GM23338 (cell line): ENCODE measurements at regions not wholly inside any gene's neighbourhood (a gene's known extent, or its start where the extent isn't known, plus 50 kb on each side); places are given as distances from the start of the nearest gene placed in this dataset.

Experiments used
- ATAC-seq: fragments of 200-7000 bp; cut with Tn5 transposase; 3 replicates; pipeline ENCODE4 v1.9.1; 2020
- DNase-seq: peaks from one replicate; pipeline ENCODE4 v3.0.0-alpha.2; 2015; ENCODE audit warnings: low spot score
- H2AFZ ChIP-seq: fragments of 200-600 bp; sonication (generic); 2 replicates; pipeline ENCODE4 v1.8.0; 2016; ENCODE audit warnings: antibody characterized with exemption, mild to moderate bottlenecking, moderate library complexity
- H3F3A ChIP-seq: fragments of 200-600 bp; sonication (generic); replicated peaks from 2 replicates; pipeline ENCODE4 v1.8.0; 2017; ENCODE audit warnings: antibody characterized with exemption, mixed run types, low read depth
- H3K27ac ChIP-seq: fragments of 200-600 bp; sonication (generic); 2 replicates; pipeline ENCODE4 v1.6.1; 2016; ENCODE audit warnings: low read depth
- H3K27me3 ChIP-seq: fragments of 200-600 bp; sonication (generic); 2 replicates; pipeline ENCODE4 v1.8.0; 2016; ENCODE audit warnings: mild to moderate bottlenecking, mixed run types, moderate library complexity; ENCODE audit not compliant: insufficient read depth
- H3K36me3 ChIP-seq: fragments of 200-600 bp; sonication (generic); 2 replicates; pipeline ENCODE4 v1.8.0; 2016; ENCODE audit warnings: mild to moderate bottlenecking; ENCODE audit not compliant: insufficient read depth
- H3K4me1 ChIP-seq: fragments of 200-600 bp; sonication (generic); 2 replicates; pipeline ENCODE4 v1.8.0; 2016; ENCODE audit warnings: mild to moderate bottlenecking, moderate library complexity; ENCODE audit not compliant: insufficient read depth
- H3K4me2 ChIP-seq: fragments of 200-600 bp; sonication (generic); 2 replicates; pipeline ENCODE4 v1.7.1; 2017; ENCODE audit warnings: mixed run types
- H3K4me3 ChIP-seq: fragments of 200-600 bp; sonication (generic); 2 replicates; pipeline ENCODE4 v1.6.1; 2016; ENCODE audit warnings: mixed run types
- H3K79me2 ChIP-seq: fragments of 200-600 bp; sonication (generic); replicated peaks from 2 replicates; pipeline ENCODE4 v1.8.0; 2017; ENCODE audit warnings: mild to moderate bottlenecking; ENCODE audit not compliant: insufficient read depth
- H3K9me2 ChIP-seq: fragments of 200-600 bp; sonication (generic); 2 replicates; pipeline ENCODE4 v1.8.0; 2017; ENCODE audit not compliant: insufficient read depth
- H4K20me1 ChIP-seq: fragments of 200-600 bp; sonication (generic); replicated peaks from 2 replicates; pipeline ENCODE4 v1.8.0; 2017; ENCODE audit warnings: mild to moderate bottlenecking; ENCODE audit not compliant: insufficient read depth
- H3K27ac Mint-ChIP-seq: 2 replicates; pipeline ENCODE4 v1.8.0; 2020; ENCODE audit warnings: inconsistent platforms, mild to moderate bottlenecking, moderate library complexity, mixed read lengths
- H3K27me3 Mint-ChIP-seq: 3 replicates; pipeline ENCODE4 v1.8.0; 2022; ENCODE audit warnings: low read depth, mild to moderate bottlenecking, moderate library complexity, mixed read lengths, inconsistent platforms; ENCODE audit not compliant: insufficient read depth, poor library complexity
- H3K36me3 Mint-ChIP-seq: 3 replicates; pipeline ENCODE4 v1.8.0; 2021; ENCODE audit warnings: low read depth, mild to moderate bottlenecking, inconsistent platforms, moderate library complexity, mixed read lengths
- H3K4me1 Mint-ChIP-seq: 3 replicates; pipeline ENCODE4 v1.8.0; 2020; ENCODE audit warnings: mild to moderate bottlenecking, inconsistent platforms, mixed read lengths
- H3K4me3 Mint-ChIP-seq: 3 replicates; pipeline ENCODE4 v1.8.0; 2021; ENCODE audit warnings: moderate library complexity, mild to moderate bottlenecking, inconsistent platforms, mixed read lengths
- H3K9me3 Mint-ChIP-seq: 3 replicates; pipeline ENCODE4 v1.8.0; 2020; ENCODE audit warnings: moderate library complexity, mild to moderate bottlenecking, inconsistent platforms, mixed read lengths
- CREB1 ChIP-seq: fragments of 250-450 bp; sonication (Bioruptor Pico); IDR thresholded peaks from 2 replicates; pipeline ENCODE4 v1.5.0; 2020; ENCODE audit warnings: low read depth, mild to moderate bottlenecking, moderate library complexity
- EZH2 ChIP-seq: fragments of 200-600 bp; sonication (generic); IDR thresholded peaks from one replicate; pipeline ENCODE4 v1.8.0; 2017; ENCODE audit warnings: antibody characterized with exemption, mild to moderate bottlenecking, low read depth; ENCODE audit not compliant: unreplicated experiment
- EZH2phosphoT487 ChIP-seq: fragments of 200-600 bp; sonication (generic); IDR thresholded peaks from one replicate; pipeline ENCODE4 v1.8.1; 2018; ENCODE audit warnings: antibody characterized with exemption; ENCODE audit not compliant: unreplicated experiment
- JUNB ChIP-seq: IDR thresholded peaks from one replicate; pipeline ENCODE4 v1.6.1; 2016; ENCODE audit warnings: antibody characterized with exemption; ENCODE audit not compliant: unreplicated experiment
- NANOG ChIP-seq: IDR thresholded peaks from 2 replicates; pipeline ENCODE4 v1.6.1; 2016; ENCODE audit warnings: antibody characterized with exemption, borderline replicate concordance
- POLR2AphosphoS5 ChIP-seq: IDR thresholded peaks from 2 replicates; pipeline ENCODE4 v1.6.1; 2016; ENCODE audit warnings: antibody characterized with exemption, low read depth
- STAT1 ChIP-seq: IDR thresholded peaks from one replicate; pipeline ENCODE4 v1.6.1; 2016; ENCODE audit warnings: antibody characterized with exemption; ENCODE audit not compliant: unreplicated experiment
- ZNF114 ChIP-seq: fragments of 250-450 bp; sonication (Bioruptor Pico); IDR thresholded peaks from 2 replicates; pipeline ENCODE4 v1.5.0; 2020; ENCODE audit warnings: mild to moderate bottlenecking, moderate library complexity
- ZNF331 ChIP-seq: fragments of 250-450 bp; sonication (Bioruptor Pico); IDR thresholded peaks from 2 replicates; pipeline ENCODE4 v1.5.0; 2020; ENCODE audit warnings: low read depth, mild to moderate bottlenecking, moderate library complexity
- TF ChIP-seq, protein P1 (sequence below): IDR thresholded peaks from one replicate; pipeline ENCODE4 v1.6.1; 2018; ENCODE audit warnings: antibody characterized with exemption; ENCODE audit not compliant: unreplicated experiment
- TF ChIP-seq, protein P2 (sequence below), 2 experiments: fragments of 200-600 bp in 1 of 2; sonication (generic) in 1 of 2; conservative IDR thresholded peaks; 2 replicates each; pipeline versions ENCODE4 v1.5.1 to v1.6.1; 2016 to 2017; ENCODE audit warnings: antibody characterized with exemption in 2 of 2, low read depth in 2 of 2, mild to moderate bottlenecking in 2 of 2, moderate library complexity in 1 of 2
- TF ChIP-seq, protein P3 (sequence below): IDR thresholded peaks from 2 replicates; pipeline ENCODE4 v1.6.1; 2016; ENCODE audit warnings: antibody characterized with exemption
- TF ChIP-seq, protein P4 (sequence below): fragments of 250-450 bp; sonication (Bioruptor Pico); IDR thresholded peaks from 2 replicates; pipeline ENCODE4 v1.5.0; 2020; ENCODE audit warnings: mild to moderate bottlenecking, moderate library complexity

DNA sequence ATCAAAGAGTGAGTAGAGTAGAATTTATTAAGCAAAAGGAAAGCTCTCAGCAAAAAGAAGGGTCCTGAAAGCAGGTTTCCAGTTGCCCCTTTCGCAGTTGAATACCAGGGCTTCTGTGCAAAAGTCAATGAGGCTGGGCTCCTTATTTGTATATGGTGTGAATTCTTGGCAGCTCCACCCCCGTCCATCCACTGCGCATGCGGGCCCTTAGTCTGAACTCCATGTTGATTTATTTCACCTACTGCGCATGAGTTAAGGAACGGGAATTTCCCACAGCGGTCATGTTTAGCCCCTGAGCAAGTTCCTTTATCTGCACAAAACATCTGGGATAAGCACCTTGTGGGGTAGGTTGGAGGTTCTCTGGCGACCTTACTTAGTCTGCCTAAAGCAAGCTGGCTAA lies 325.6 kb downstream of the ZWINT start:
- no peak overlapping the region for H3K4me2 ChIP-seq
- TF ChIP-seq CREB1 = no peak
- TF ChIP-seq, protein P1, sequence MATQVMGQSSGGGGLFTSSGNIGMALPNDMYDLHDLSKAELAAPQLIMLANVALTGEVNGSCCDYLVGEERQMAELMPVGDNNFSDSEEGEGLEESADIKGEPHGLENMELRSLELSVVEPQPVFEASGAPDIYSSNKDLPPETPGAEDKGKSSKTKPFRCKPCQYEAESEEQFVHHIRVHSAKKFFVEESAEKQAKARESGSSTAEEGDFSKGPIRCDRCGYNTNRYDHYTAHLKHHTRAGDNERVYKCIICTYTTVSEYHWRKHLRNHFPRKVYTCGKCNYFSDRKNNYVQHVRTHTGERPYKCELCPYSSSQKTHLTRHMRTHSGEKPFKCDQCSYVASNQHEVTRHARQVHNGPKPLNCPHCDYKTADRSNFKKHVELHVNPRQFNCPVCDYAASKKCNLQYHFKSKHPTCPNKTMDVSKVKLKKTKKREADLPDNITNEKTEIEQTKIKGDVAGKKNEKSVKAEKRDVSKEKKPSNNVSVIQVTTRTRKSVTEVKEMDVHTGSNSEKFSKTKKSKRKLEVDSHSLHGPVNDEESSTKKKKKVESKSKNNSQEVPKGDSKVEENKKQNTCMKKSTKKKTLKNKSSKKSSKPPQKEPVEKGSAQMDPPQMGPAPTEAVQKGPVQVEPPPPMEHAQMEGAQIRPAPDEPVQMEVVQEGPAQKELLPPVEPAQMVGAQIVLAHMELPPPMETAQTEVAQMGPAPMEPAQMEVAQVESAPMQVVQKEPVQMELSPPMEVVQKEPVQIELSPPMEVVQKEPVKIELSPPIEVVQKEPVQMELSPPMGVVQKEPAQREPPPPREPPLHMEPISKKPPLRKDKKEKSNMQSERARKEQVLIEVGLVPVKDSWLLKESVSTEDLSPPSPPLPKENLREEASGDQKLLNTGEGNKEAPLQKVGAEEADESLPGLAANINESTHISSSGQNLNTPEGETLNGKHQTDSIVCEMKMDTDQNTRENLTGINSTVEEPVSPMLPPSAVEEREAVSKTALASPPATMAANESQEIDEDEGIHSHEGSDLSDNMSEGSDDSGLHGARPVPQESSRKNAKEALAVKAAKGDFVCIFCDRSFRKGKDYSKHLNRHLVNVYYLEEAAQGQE = no peak
- TF ChIP-seq, protein P2, sequence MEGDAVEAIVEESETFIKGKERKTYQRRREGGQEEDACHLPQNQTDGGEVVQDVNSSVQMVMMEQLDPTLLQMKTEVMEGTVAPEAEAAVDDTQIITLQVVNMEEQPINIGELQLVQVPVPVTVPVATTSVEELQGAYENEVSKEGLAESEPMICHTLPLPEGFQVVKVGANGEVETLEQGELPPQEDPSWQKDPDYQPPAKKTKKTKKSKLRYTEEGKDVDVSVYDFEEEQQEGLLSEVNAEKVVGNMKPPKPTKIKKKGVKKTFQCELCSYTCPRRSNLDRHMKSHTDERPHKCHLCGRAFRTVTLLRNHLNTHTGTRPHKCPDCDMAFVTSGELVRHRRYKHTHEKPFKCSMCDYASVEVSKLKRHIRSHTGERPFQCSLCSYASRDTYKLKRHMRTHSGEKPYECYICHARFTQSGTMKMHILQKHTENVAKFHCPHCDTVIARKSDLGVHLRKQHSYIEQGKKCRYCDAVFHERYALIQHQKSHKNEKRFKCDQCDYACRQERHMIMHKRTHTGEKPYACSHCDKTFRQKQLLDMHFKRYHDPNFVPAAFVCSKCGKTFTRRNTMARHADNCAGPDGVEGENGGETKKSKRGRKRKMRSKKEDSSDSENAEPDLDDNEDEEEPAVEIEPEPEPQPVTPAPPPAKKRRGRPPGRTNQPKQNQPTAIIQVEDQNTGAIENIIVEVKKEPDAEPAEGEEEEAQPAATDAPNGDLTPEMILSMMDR (conservative IDR thresholded peaks at IDR 0.05; ENCODE audit: low read depth in 2 of 2) = no peak
- no peak for TF ChIP-seq STAT1
- no peak for TF ChIP-seq JUNB
- TF ChIP-seq, protein P3, sequence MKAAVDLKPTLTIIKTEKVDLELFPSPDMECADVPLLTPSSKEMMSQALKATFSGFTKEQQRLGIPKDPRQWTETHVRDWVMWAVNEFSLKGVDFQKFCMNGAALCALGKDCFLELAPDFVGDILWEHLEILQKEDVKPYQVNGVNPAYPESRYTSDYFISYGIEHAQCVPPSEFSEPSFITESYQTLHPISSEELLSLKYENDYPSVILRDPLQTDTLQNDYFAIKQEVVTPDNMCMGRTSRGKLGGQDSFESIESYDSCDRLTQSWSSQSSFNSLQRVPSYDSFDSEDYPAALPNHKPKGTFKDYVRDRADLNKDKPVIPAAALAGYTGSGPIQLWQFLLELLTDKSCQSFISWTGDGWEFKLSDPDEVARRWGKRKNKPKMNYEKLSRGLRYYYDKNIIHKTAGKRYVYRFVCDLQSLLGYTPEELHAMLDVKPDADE = no peak
- no peak for TF ChIP-seq NANOG
- TF ChIP-seq ZNF114 = no peak
- TF ChIP-seq, protein P4, sequence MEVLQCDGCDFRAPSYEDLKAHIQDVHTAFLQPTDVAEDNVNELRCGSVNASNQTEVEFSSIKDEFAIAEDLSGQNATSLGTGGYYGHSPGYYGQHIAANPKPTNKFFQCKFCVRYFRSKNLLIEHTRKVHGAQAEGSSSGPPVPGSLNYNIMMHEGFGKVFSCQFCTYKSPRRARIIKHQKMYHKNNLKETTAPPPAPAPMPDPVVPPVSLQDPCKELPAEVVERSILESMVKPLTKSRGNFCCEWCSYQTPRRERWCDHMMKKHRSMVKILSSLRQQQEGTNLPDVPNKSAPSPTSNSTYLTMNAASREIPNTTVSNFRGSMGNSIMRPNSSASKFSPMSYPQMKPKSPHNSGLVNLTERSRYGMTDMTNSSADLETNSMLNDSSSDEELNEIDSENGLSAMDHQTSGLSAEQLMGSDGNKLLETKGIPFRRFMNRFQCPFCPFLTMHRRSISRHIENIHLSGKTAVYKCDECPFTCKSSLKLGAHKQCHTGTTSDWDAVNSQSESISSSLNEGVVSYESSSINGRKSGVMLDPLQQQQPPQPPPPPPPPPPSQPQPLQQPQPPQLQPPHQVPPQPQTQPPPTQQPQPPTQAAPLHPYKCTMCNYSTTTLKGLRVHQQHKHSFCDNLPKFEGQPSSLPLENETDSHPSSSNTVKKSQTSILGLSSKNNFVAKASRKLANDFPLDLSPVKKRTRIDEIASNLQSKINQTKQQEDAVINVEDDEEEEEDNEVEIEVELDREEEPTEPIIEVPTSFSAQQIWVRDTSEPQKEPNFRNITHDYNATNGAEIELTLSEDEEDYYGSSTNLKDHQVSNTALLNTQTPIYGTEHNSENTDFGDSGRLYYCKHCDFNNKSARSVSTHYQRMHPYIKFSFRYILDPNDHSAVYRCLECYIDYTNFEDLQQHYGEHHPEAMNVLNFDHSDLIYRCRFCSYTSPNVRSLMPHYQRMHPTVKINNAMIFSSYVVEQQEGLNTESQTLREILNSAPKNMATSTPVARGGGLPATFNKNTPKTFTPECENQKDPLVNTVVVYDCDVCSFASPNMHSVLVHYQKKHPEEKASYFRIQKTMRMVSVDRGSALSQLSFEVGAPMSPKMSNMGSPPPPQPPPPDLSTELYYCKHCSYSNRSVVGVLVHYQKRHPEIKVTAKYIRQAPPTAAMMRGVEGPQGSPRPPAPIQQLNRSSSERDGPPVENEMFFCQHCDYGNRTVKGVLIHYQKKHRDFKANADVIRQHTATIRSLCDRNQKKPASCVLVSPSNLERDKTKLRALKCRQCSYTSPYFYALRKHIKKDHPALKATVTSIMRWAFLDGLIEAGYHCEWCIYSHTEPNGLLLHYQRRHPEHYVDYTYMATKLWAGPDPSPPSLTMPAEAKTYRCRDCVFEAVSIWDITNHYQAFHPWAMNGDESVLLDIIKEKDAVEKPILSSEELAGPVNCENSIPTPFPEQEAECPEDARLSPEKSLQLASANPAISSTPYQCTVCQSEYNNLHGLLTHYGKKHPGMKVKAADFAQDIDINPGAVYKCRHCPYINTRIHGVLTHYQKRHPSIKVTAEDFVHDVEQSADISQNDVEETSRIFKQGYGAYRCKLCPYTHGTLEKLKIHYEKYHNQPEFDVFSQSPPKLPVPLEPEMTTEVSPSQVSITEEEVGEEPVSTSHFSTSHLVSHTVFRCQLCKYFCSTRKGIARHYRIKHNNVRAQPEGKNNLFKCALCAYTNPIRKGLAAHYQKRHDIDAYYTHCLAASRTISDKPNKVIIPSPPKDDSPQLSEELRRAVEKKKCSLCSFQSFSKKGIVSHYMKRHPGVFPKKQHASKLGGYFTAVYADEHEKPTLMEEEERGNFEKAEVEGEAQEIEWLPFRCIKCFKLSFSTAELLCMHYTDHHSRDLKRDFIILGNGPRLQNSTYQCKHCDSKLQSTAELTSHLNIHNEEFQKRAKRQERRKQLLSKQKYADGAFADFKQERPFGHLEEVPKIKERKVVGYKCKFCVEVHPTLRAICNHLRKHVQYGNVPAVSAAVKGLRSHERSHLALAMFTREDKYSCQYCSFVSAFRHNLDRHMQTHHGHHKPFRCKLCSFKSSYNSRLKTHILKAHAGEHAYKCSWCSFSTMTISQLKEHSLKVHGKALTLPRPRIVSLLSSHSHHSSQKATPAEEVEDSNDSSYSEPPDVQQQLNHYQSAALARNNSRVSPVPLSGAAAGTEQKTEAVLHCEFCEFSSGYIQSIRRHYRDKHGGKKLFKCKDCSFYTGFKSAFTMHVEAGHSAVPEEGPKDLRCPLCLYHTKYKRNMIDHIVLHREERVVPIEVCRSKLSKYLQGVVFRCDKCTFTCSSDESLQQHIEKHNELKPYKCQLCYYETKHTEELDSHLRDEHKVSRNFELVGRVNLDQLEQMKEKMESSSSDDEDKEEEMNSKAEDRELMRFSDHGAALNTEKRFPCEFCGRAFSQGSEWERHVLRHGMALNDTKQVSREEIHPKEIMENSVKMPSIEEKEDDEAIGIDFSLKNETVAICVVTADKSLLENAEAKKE (CRISPR knock-in tag) = no peak
- no peak for TF ChIP-seq EZH2
- no peak for TF ChIP-seq ZNF331 (CRISPR knock-in tag)
- no peak for TF ChIP-seq POLR2AphosphoS5
- no peak for TF ChIP-seq EZH2phosphoT487
- no peaks in the 10 kb centered on the region for H3K79me2 ChIP-seq
- H3K27me3 ChIP-seq = no peaks in the 10 kb centered on the region
- no peak for ATAC-seq
- Mint-ChIP-seq H3K4me3 (no peak overlapping the region), H3K4me1 (no peaks in the 10 kb centered on the region), H3K27me3 (peaks cover 2% of the 10 kb centered on the region), H3K36me3 (peaks cover 5% of the 10 kb centered on the region; the same call in 1 of the 3 replicates), H3K27ac (no peak overlapping the region), H3K9me3 (peaks cover 7% of the 10 kb centered on the region; the same call in 1 of the 3 replicates)
- H3F3A ChIP-seq = no peaks in the 10 kb centered on the region
- no peak overlapping the region for H3K4me3 ChIP-seq
- H3K4me1 ChIP-seq = no peaks in the 10 kb centered on the region
- H3K36me3 ChIP-seq = no peaks in the 10 kb centered on the region; the same call in 1 of the 2 replicates
- no peak overlapping the region for H3K27ac ChIP-seq
- H4K20me1 ChIP-seq = no peaks in the 10 kb centered on the region
- DNase-seq = no peak
- H3K9me2 ChIP-seq = peaks cover 4% of the 10 kb centered on the region; the same call in 1 of the 2 replicates
- no peak overlapping the region for H2AFZ ChIP-seq
